Stimulated activated CD4-positive, alpha-beta T cell treated with anti-CD3 and anti-CD28 coated beads, Interleukin-12 subunit alpha, Interleukin-12 subunit beta, amount 100 ng/mL, for 48 hours (primary cell): ENCODE measurements at regions not wholly inside any gene's neighbourhood (a gene's known extent, or its start where the extent isn't known, plus 50 kb on each side); places are given as distances from the start of the nearest gene placed in this dataset.
"Not testable (repeated sequence)": the region's sequence is repeated elsewhere in the genome, so short reads cannot be mapped to it uniquely, and the experiment has no call there.

Experiments used
- DNase-seq, 3 donors: peaks; one replicate each; pipeline ENCODE4 v3.0.0-alpha.2; 2020; ENCODE audit warnings: low read depth in 2 of 3, low spot score in 1 of 3

DNA sequence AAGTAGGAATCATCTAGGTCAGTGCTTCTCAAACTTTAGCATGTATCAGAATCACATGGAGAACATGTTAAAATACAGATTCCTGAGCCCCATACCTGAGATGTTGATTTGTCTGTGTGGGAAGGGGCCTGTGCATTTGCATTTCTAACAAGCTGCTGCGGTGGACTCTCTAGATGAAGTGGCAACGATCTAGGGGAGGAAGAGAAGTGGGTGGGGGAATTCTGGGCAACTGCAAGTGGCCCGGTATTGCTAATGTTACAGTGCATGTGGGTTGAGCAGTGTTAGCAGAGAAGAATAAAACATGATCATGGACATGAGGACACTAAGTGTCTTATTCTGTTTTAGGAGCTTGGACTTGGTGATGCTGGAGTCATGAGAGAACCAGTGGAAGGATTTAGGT is 329.0 kb downstream of the OLFM4 start:
- DNase-seq = no peak

- no peak for DNase-seq
These were observed 340.3 kb downstream of the OLFM4 start for GRCh38 chr13:53368948-53369347.

DNA sequence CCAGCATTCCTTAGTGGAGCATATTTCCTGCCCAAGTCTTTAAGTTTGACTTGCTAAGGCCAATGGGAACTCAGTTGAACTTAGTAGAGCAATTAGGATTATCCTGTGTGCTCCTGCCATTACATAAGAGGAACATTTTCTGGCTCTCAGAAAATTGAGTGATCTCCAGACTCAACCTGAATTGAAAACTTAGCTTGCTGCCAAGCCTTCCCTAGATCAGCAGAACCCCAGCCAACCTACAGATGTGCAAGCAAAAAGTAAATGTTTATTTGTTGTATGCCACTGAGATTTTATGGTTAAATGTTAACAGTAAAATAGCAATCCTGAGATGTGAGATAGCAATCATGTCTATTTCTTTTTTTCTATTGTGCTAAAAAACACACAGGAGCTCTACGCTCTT is 350.9 kb downstream of the OLFM4 start:
- no peak for DNase-seq

- DNase-seq = no peak
These were observed 353.4 kb downstream of the OLFM4 start for GRCh38 chr13:53382008-53382407.

DNA sequence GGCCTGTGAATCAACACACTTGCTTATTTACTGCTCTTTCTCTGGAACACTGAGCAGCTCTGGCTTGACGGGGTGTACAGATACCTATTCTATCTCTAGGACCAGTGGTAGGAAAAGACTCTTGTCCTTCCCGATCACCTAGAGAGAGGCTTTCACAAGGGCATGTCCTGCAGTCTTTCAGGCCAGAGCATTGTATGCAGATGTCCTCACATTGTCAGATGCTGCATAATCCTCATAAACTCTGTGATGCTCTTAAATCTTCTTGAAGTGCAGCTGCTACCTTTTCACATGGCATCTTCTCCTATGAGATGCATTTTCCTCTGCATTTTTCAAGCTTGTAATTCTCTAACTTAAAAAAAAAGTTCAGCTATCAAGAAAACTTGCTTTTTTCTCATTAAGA is 369.4 kb downstream of the OLFM4 start:
- no peak for DNase-seq

GRCh38 chr13:53405616-53406015 is 377.0 kb downstream of the OLFM4 start:
- no peak for DNase-seq

- no peak for DNase-seq
These were observed 379.7 kb downstream of the OLFM4 start for GRCh38 chr13:53408306-53408705.

DNA sequence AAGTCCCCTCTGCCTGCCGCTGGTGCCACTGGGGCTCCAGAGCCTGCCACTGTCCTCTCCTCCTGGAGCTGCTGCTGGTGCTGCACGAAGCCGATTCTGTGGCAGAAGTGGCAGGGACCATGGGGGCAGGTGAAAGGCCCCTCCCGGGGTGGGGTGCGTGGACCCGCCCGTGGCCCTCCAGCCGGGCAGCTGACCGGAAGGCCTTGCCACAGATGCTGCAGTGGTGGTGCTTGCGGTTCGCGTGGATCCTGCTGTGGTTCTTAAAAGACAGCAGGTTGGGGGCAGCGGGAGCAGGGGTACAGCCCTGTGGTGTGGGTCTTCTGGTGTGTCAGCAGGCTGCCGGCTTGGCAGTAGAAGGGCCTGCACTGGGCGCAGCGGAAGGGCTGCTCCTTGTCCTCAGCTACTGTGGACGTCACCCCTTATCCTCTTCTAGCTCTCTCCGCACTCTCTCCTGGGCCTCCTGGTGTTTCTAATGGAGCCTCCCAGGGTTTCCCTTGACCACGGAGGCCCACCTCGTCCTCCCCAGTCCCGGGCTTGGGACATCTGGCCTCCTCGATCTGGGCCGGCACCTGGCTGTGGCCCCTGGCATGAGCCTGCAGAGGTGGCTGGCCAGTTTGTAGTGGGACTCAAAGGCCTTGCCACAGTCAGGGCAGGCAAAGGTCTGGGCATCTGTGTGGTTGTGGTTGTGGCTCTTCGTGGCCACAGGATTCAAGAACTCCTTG is 380.4 kb downstream of the OLFM4 start:
- DNase-seq = no peak

DNA sequence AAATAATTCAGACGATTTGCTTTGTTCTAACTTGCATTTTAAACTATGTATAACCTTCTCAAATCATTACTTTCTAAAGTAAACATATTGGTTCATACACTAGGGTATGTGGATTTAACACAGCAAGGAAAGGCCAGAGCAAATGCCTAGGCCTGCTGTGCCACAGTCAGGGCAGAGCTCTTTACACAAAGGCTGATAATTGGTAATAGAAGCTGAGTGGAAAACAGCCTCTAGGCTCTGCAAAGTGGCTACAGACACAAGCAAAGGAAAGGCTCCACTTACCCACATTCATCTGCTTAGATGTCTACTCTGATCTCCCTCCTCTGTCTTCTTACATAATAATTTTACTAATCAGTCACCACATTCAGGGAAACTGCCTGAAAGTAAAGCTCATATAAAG is 382.9 kb downstream of the OLFM4 start:
- DNase-seq = no peak

DNA sequence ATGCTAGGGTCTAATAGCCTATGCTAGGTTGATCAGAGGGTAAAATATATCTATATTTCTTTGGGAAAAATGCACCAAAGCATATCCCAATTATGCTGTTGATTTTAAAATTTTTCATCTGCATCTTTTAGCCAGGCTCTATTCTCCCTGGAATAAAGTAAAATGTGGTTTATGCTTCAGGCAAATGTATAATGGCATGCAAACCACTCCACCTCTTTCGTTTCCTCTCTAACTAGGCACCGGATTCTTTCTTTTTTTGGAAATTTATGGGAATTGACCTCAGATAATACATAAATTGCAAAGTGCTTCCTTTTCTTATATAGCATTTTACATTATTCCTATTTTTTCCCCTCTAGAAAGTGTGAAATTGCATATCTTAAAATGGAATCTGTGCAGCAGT is 386.5 kb downstream of the OLFM4 start:
- no peak for DNase-seq

GRCh38 chr13:53417601-53418000 is 389.0 kb downstream of the OLFM4 start:
- DNase-seq = no peak

DNA sequence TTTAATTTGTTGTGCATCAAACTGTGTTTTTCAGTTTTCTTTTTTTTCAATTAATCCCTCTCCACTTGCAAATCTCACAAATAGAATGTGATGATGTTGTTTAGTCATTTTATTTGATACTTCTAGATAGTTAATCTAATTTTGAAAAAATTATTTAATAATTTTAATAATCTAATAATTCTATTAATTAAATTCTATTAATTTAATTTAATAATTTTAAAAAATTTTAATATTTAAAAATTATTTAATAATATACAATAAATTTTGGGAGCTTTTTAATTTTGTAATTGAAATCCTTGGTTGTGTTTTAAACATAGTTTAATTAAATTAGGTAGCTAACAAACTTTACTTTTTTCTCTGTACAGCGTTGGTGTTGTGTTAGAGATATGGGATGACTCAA is 393.8 kb downstream of the OLFM4 start:
- DNase-seq = no peak

DNA sequence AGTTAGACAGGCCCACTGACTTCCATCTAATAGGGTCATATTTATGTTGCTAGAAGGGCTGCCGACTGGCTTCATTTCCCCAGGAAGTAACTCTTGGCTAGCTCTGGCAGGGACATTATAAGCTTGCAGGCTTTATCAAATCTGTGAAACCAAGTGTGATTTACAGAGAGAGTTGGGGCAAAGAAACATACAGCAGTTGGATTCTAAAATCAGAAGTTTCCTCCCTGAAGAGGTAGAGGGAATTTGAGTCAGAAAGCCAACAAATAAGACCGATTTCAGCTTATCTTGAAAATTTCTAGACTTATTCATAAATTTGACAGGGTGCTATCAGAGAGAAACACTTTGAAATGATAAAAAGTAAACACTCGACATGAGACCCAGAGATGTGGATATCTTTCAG is 407.8 kb downstream of the OLFM4 start:
- DNase-seq = no peak

GRCh38 chr13:53439439-53440225 is 411.0 kb downstream of the OLFM4 start:
- no peak for DNase-seq

DNA sequence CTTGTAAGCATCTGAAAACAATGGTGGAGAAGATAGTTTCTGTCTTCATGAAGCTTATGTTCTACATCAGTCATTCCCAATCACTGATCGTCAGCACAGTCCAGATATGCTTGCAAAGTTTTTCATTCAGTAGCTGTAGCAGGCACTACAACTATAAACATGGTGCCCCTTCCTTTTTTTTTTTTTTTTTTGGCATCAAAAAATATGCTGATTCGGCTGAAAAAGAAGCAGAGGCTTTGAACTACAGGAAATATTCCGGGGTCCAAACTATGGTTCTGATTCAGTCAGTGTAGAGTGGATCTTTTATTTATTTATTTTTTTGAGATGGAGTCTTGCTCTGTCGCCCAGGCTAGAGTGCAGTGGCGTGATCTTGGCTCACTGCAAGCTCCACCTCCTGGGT is 414.4 kb downstream of the OLFM4 start:
- DNase-seq = no peak

GRCh38 chr13:53445686-53446085 is 417.1 kb downstream of the OLFM4 start:
- no peak for DNase-seq

GRCh38 chr13:53447456-53447855 is 418.8 kb downstream of the OLFM4 start:
- no peak for DNase-seq

DNA sequence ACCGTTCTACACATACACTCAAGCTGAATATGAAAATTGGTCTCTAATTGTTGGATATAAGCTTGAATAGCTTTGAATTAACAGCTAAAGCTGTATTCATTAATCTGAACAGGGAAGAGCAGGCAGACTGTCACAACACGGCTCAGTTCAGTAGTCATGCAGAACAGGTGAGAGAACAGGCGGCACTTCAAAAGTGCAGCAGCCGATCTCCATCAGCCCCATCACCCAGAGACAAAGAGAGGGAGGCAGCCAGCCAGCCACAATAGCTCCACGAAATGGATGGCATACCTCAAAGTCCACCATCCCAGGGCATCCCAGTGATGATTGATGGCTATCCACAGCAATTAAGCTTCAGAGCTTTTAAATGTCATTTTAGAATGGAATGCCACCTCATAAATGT is 419.2 kb downstream of the OLFM4 start:
- no peak for DNase-seq

GRCh38 chr13:53452263-53452808 is 423.7 kb downstream of the OLFM4 start:
- not testable (repeated sequence) for DNase-seq

GRCh38 chr13:53460796-53461195 is 432.2 kb downstream of the OLFM4 start:
- no peak for DNase-seq

DNA sequence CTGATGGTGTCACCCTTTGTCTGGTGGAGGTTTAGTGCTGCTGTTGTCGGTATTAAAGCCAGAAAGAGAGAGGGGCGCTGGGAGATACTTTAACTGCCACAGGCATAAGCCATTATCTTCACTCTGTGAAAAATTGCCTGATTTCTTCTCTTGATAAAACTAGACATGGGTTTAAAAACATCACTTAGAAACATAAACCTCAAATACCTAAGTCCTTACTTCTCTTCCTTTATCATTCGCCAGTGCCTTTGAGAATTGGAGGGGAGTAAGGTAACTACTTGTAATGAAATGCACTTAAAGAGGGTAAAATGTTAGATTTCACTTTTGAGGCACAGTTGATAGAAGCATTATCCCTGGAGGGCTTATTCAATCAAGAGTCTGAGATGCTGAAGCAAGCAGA is 434.5 kb downstream of the OLFM4 start:
- DNase-seq = no peak

DNA sequence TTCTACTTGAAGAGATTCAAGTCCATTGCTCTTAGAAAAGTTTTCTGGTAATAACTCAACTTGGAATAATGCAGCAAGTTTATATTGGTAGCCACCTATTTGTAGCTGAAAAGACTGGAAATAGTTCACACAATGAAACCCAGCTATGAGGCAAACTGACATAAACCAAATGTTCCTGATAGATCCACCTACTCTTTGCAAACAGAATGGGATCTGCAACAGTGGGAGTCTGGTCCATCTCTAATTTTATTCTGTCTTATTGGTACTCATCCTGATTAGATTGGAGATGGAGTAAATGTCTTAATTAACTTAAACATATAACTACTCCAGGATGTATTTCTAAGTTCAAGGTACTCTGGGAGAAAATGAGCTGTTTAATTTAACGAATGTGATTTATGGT is 438.0 kb downstream of the OLFM4 start:
- DNase-seq = no peak
